Natural killer cell (primary cell): ENCODE measurements at regions not wholly inside any gene's neighbourhood (a gene's known extent, or its start where the extent isn't known, plus 50 kb on each side); places are given as distances from the start of the nearest gene placed in this dataset.

Experiments used
- ATAC-seq, 3 donors: fragments of 150-1000 bp in 2 of 3; fragments of 200-7000 bp in 1 of 3; cut with Tn5 transposase; 1 replicate in 1 of 3; 2 replicates in 2 of 3; pipeline ENCODE4 v1.10.0; 2021; ENCODE audit warnings: mild to moderate bottlenecking in 2 of 3, moderate library complexity in 2 of 3
- DNase-seq, 2 donors: peaks; one replicate each; pipeline versions ENCODE4 v3.0.0 to v3.0.0-alpha.2; 2013 to 2021; ENCODE audit warnings: mixed read lengths in 1 of 2
- H3K27ac ChIP-seq: one replicate; pipeline ENCODE4 v1.5.1; 2013; ENCODE audit warnings: mild to moderate bottlenecking, low read length
- H3K27me3 ChIP-seq: one replicate; pipeline ENCODE4 v1.6.1; 2013; ENCODE audit warnings: low read length; ENCODE audit not compliant: control insufficient read depth, insufficient read depth
- H3K36me3 ChIP-seq: one replicate; pipeline ENCODE4 v1.6.1; 2013; ENCODE audit warnings: low read length; ENCODE audit not compliant: control insufficient read depth, insufficient read depth
- H3K4me1 ChIP-seq: one replicate; pipeline ENCODE4 v1.6.1; 2013; ENCODE audit warnings: low read length; ENCODE audit not compliant: control insufficient read depth, insufficient read depth
- H3K4me3 ChIP-seq: one replicate; pipeline ENCODE4 v1.5.1; 2013; ENCODE audit warnings: low read length
- H3K9me3 ChIP-seq: one replicate; pipeline ENCODE4 v1.6.1; 2013; ENCODE audit warnings: low read length; ENCODE audit not compliant: control insufficient read depth, insufficient read depth
- H3K27ac Mint-ChIP-seq, 2 donors: one replicate each; pipeline ENCODE4 v1.8.0; 2022; ENCODE audit warnings: mild to moderate bottlenecking in 2 of 2, mixed read lengths in 2 of 2, moderate library complexity in 1 of 2
- H3K27me3 Mint-ChIP-seq, 2 donors: one replicate each; pipeline ENCODE4 v1.8.0; 2022; ENCODE audit warnings: low read depth in 2 of 2, mixed read lengths in 2 of 2
- H3K36me3 Mint-ChIP-seq: one replicate; pipeline ENCODE4 v1.8.0; 2022; ENCODE audit warnings: mixed read lengths
- H3K4me1 Mint-ChIP-seq, 2 donors: one replicate each; pipeline ENCODE4 v1.8.0; 2022; ENCODE audit warnings: mixed read lengths in 2 of 2
- H3K4me3 Mint-ChIP-seq: one replicate; pipeline ENCODE4 v1.8.0; 2022; ENCODE audit warnings: mild to moderate bottlenecking, moderate library complexity, mixed read lengths
- H3K9me3 Mint-ChIP-seq, 2 donors: one replicate each; pipeline ENCODE4 v1.8.0; 2022; ENCODE audit warnings: mixed read lengths in 2 of 2
- CTCF ChIP-seq: fragments of 200-600 bp; IDR thresholded peaks from one replicate; pipeline ENCODE4 v1.8.0; 2022; ENCODE audit warnings: antibody characterized with exemption
- WGBS: methylation state at CpG from one replicate; pipeline ENCODE4 v1.1.7; 2013; ENCODE audit warnings: missing lambda C conversion rate; ENCODE audit not compliant: insufficient coverage; 5-methylcytosine and 5-hydroxymethylcytosine counted together
- intact Hi-C: fragments of 100-400 bp; cut with micrococcal nuclease; formaldehyde crosslinking; loops from one replicate; pipeline ENCODE4 v1.14.2; 2022

DNA sequence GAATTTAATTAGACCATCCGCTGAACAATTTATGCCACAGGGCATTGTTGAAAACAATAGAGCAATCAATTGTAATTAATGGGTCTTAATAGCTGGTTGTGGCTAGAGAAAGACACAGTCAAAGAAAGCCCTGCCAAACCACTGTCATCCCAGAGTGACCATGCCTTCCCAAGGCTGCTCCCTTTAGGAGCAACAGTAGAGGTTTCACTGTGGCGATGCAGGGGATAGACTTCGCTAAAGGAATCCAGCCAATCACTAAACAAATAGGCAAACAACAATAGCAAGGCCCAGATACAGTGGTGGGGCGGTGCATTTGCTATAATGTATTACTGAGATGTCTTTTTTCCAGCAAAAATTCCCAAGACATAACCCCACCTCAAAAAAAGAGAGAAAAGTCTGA lies 87.8 kb upstream of the SLC27A6 start:
- Histone ChIP-seq H3K27ac (no peak overlapping the region), H3K27me3 (no peaks in the 10 kb centered on the region), H3K36me3 (no peaks in the 10 kb centered on the region), H3K4me1 (no peaks in the 10 kb centered on the region), H3K9me3 (no peaks in the 10 kb centered on the region), H3K4me3 (no peak overlapping the region)
- H3K4me1 Mint-ChIP-seq: no peaks in the 10 kb centered on the region
- no peak for TF ChIP-seq CTCF
- intact Hi-C loops: no loop called here
- peaks cover 2% of the 10 kb centered on the region in 2 donors for H3K9me3 Mint-ChIP-seq
- no peaks in the 10 kb centered on the region for H3K27me3 Mint-ChIP-seq
- WGBS: 86% methylated on average over 3 of the region's 4 CpGs
- DNase-seq: no peak
- H3K36me3 Mint-ChIP-seq: no peaks in the 10 kb centered on the region
- H3K27ac Mint-ChIP-seq: no peak overlapping the region
- H3K4me3 Mint-ChIP-seq: no peak overlapping the region
- ATAC-seq: no peak

DNA sequence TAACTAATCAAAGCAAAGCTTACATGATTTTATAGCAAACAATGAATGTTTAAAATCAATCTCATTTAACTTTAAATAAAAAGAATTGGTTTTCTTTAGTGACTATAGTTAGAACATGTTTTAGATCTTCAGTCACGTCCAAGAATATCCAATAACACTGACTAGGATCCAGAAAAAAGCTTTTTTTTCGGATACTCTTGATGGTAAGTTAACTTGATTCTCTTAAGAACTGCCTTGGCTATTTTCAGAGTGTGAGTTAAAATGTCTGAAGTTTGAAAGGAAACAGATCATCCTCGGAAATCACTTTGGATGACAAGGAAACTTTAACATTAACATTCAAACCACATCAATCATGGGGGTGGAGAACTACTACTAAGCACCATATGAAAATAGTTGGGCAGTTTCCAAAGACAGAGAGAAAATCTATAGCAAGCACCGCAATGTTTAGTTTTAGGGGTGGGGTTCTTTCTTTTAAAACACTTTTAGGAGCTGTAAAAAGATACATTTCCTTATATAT lies 83.7 kb upstream of the SLC27A6 start:
- no peak overlapping the region for H3K4me3 Mint-ChIP-seq
- Histone ChIP-seq H3K27ac (no peak overlapping the region), H3K36me3 (no peaks in the 10 kb centered on the region), H3K27me3 (no peaks in the 10 kb centered on the region), H3K4me1 (no peaks in the 10 kb centered on the region), H3K9me3 (no peaks in the 10 kb centered on the region), H3K4me3 (no peak overlapping the region)
- peaks cover 6 to 11% of the 10 kb centered on the region in 2 donors for H3K9me3 Mint-ChIP-seq
- no peak for DNase-seq
- H3K27me3 Mint-ChIP-seq: no peaks in the 10 kb centered on the region
- no peaks in the 10 kb centered on the region for H3K36me3 Mint-ChIP-seq
- no peak for TF ChIP-seq CTCF
- WGBS: no CpG with 5 or more reads among the region's 4 CpGs
- intact Hi-C loops: no loop called here
- no peak overlapping the region for H3K27ac Mint-ChIP-seq
- no peaks in the 10 kb centered on the region for H3K4me1 Mint-ChIP-seq
- ATAC-seq: no peak

- ATAC-seq (no peak), DNase-seq (no peak)
- Histone ChIP-seq H3K36me3 (no peaks in the 10 kb centered on the region), H3K4me1 (no peaks in the 10 kb centered on the region), H3K27me3 (no peaks in the 10 kb centered on the region), H3K9me3 (no peaks in the 10 kb centered on the region), H3K27ac (no peak overlapping the region), H3K4me3 (no peak overlapping the region)
- Mint-ChIP-seq H3K27me3 (no peaks in the 10 kb centered on the region), H3K36me3 (no peaks in the 10 kb centered on the region), H3K9me3 (peaks cover 9 to 15% of the 10 kb centered on the region in 2 donors), H3K27ac (no peak overlapping the region), H3K4me3 (no peak overlapping the region), H3K4me1 (no peaks in the 10 kb centered on the region)
- no peak for TF ChIP-seq CTCF
- intact Hi-C loops: no loop called here
These were observed 79.5 kb upstream of the SLC27A6 start for GRCh38 chr5:128885649-128886255.

DNA sequence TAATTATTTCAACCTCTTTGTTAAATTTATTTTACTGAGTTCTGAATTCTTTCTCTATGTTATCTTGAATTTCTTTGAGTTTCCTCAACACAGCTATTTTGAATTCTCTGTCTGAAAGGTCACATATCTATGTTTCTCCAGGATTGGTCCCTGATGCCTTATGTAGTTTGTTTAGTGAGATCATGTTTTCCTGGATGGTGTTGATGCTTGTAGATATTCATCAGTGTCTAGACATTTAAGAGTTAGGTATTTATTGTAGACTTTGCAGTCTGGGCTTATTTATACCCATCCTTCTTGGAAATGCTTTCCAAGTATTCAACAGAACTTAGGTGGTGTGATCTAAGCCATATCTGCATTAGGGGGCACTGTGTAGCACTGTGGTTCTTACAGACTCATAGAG lies 70.2 kb upstream of the SLC27A6 start:
- Histone ChIP-seq H3K36me3 (no peaks in the 10 kb centered on the region), H3K27me3 (no peaks in the 10 kb centered on the region), H3K4me1 (no peaks in the 10 kb centered on the region), H3K4me3 (no peak overlapping the region), H3K27ac (no peak overlapping the region), H3K9me3 (no peaks in the 10 kb centered on the region)
- Mint-ChIP-seq H3K9me3 (peaks cover 7 to 9% of the 10 kb centered on the region in 2 donors), H3K4me1 (no peaks in the 10 kb centered on the region), H3K36me3 (no peaks in the 10 kb centered on the region), H3K27me3 (no peaks in the 10 kb centered on the region), H3K27ac (no peak overlapping the region), H3K4me3 (no peak overlapping the region)
- TF ChIP-seq CTCF: no peak
- DNase-seq (no peak), ATAC-seq (no peak)
- intact Hi-C loops: no loop called here
